ENCODE measurements at regions not wholly inside any gene's neighbourhood (a gene's known extent, or its start where the extent isn't known, plus 50 kb on each side); places are given as distances from the start of the nearest gene placed in this dataset.

DNA sequence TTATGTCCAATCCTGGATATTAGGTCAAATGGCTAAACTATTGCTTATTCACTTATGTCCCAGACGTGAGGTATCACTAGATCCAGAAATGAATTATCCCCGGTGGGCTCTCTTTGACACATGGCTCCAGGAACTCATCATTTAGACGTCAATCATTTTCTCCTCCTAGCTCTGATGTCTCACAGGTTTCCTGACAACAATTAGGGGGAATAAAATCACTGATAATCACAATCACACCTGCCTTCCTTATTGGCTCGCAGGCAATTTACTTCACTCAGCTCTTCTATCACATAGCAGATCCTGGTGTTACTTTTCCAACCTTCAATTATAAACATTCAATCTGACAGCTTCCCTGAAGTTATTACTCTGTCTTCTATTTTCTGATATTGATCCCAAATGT is 634.0 kb upstream of the TENM4 start:
- no peak for DNase-seq
- H3K4me3 ChIP-seq (ENCODE audit: low read depth, low read length) = no peak overlapping the region

DNA sequence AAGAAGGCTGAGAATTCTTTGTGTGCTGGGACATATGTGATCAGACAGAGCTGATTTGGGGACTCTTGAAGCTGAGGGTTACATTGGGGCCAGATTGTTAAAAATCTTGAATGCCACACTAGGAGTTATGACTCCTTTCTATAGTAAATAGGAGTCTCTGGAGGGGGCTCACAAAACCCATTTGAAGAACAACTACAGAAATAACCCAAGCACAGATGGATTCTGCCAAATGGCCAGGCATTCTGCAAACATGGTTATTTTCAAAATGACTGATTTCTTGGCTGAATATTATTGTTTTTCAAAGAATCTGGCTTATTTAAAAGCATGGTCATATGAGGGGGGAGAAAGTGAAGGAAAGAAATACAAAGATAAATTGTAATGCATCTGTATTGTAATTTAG is 625.5 kb upstream of the TENM4 start:
- TF ChIP-seq, protein P1, sequence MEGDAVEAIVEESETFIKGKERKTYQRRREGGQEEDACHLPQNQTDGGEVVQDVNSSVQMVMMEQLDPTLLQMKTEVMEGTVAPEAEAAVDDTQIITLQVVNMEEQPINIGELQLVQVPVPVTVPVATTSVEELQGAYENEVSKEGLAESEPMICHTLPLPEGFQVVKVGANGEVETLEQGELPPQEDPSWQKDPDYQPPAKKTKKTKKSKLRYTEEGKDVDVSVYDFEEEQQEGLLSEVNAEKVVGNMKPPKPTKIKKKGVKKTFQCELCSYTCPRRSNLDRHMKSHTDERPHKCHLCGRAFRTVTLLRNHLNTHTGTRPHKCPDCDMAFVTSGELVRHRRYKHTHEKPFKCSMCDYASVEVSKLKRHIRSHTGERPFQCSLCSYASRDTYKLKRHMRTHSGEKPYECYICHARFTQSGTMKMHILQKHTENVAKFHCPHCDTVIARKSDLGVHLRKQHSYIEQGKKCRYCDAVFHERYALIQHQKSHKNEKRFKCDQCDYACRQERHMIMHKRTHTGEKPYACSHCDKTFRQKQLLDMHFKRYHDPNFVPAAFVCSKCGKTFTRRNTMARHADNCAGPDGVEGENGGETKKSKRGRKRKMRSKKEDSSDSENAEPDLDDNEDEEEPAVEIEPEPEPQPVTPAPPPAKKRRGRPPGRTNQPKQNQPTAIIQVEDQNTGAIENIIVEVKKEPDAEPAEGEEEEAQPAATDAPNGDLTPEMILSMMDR (IDR thresholded peaks at IDR 0.05; ENCODE audit: low read depth, low read length, missing control alignments) = no peak
- DNase-seq = no peak
- H3K27ac ChIP-seq = no peak overlapping the region
- H3K27me3 ChIP-seq (replicated peaks) = no peaks in the 10 kb centered on the region
- no peak overlapping the region for H3K4me3 ChIP-seq (ENCODE audit: low read depth, low read length)
- no peaks in the 10 kb centered on the region for H3K36me3 ChIP-seq (replicated peaks)
- in situ Hi-C loops (cut with HindIII; ENCODE audit: low pct_ligation_motif_present, low sequenced_read_pairs) = no loop called here

More for the DNA sequence above, 634.0 kb upstream of the TENM4 start:
- Histone ChIP-seq H3K27me3 (replicated peaks) (no peaks in the 10 kb centered on the region), H3K36me3 (replicated peaks) (no peaks in the 10 kb centered on the region), H3K27ac (no peak overlapping the region)
- TF ChIP-seq, protein P1 (IDR thresholded peaks at IDR 0.05; ENCODE audit: low read depth, low read length, missing control alignments) = no peak
- in situ Hi-C loops (cut with HindIII; ENCODE audit: low pct_ligation_motif_present, low sequenced_read_pairs) = no loop called here

DNA sequence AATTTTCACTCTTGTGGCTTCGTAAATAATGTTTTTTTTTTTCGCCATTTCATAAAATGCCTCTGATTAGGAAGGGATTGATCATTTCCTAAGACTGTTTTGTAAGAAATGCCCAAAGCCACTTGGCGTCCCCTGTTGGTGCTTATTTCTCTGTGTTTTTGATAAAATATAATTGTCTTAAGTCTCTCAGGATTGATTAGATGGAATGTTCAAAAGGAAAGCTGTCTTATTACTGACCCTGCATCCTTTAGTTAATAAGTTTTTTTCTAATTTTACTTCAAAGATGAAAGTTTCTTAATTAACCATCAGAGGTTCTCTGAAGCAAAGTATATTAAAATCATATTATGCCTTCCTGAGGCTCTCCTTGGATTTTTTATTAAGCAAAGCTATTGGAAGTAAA is 624.3 kb upstream of the TENM4 start:
- Histone ChIP-seq H3K36me3 (replicated peaks) (no peaks in the 10 kb centered on the region), H3K4me3 (ENCODE audit: low read depth, low read length) (no peak overlapping the region), H3K27ac (no peak overlapping the region), H3K27me3 (replicated peaks) (no peaks in the 10 kb centered on the region)
- DNase-seq = no peak
- in situ Hi-C loops (cut with HindIII; ENCODE audit: low pct_ligation_motif_present, low sequenced_read_pairs) = no loop called here
- TF ChIP-seq, protein P1 (IDR thresholded peaks at IDR 0.05; ENCODE audit: low read depth, low read length, missing control alignments) = no peak

DNA sequence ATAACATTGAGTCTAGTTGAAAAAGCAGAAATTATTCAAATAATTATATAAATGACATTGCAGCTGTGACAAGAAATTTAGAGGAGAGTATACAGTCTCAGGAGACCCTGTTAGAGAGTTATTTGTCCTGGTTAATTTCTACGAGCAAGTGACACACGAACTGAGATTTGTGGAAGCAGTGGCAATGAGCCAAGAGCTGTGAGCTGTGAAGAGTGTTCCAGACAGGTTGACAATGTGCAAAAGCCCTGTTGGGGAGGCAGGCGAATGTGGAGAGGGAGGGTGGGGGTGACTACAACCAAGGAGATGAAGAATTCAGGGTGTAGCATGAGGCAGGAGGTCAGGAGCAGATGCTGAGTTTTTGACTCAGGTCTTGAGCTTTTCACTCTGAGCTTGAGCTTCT is 620.2 kb upstream of the TENM4 start:
- no peak overlapping the region for H3K4me3 ChIP-seq (ENCODE audit: low read depth, low read length)
- in situ Hi-C loops (cut with HindIII; ENCODE audit: low pct_ligation_motif_present, low sequenced_read_pairs) = no loop called here
- TF ChIP-seq, protein P1 (IDR thresholded peaks at IDR 0.05; ENCODE audit: low read depth, low read length, missing control alignments) = no peak
- H3K27ac ChIP-seq = no peak overlapping the region
- no peaks in the 10 kb centered on the region for H3K27me3 ChIP-seq (replicated peaks)
- no peak for DNase-seq
- no peaks in the 10 kb centered on the region for H3K36me3 ChIP-seq (replicated peaks)

DNA sequence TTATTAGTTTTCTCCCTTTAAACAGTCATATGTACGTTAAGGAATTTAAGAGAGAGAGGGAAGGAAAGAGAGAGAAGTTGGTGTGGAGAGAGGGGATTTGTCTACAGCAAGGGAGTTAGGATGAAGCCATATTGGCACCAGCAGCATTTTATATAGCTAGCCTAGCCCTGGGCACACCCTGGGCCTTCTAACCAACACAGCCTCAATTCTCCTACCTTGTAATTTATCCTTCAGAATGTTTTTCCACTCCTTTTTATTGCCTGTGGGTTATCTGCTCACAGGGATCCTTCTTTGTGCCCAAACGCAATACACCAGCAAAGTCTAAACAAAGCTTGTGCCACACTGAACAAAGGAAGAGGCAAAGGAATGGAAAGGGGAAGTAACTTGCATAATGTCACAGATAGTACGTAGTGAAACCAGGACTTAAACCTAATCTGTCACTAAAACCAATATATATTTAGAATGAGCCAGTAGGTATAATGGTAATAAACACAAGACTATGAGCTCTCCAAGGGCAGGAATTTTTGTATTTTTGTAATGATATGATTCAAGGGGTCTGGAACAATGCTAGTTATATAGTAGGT is 613.8 kb upstream of the TENM4 start:
- TF ChIP-seq, protein P1 (IDR thresholded peaks at IDR 0.05; ENCODE audit: low read depth, low read length, missing control alignments) = no peak
- H3K36me3 ChIP-seq (replicated peaks) = no peaks in the 10 kb centered on the region
- no peak overlapping the region for H3K4me3 ChIP-seq (ENCODE audit: low read depth, low read length)
- no peak for DNase-seq
- in situ Hi-C loops (cut with HindIII; ENCODE audit: low pct_ligation_motif_present, low sequenced_read_pairs) = no loop called here
- H3K27me3 ChIP-seq (replicated peaks) = no peaks in the 10 kb centered on the region
- no peak overlapping the region for H3K27ac ChIP-seq

DNA sequence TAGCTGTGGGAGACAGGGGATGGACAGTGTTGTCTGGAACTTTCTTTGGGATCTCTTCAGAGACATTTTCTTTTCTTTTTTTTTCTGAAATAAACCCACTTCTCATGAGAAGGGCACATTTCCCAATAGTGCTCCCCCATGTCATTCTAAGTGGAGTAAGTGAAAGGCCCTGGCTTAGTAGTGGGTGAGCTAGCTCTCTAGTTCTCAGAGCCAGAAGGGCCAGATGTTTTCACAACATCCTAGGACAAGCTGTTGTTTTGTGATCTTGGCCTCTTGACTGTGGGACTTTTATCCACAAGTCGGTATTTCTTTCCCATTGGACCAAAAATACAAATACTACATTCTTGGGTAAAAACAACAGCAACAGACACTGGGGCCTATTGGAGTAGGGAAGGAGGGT is 607.7 kb upstream of the TENM4 start:
- in situ Hi-C loops (cut with HindIII; ENCODE audit: low pct_ligation_motif_present, low sequenced_read_pairs) = no loop called here
- TF ChIP-seq, protein P1 (IDR thresholded peaks at IDR 0.05; ENCODE audit: low read depth, low read length, missing control alignments) = no peak
- no peaks in the 10 kb centered on the region for H3K27me3 ChIP-seq (replicated peaks)
- no peaks in the 10 kb centered on the region for H3K36me3 ChIP-seq (replicated peaks)
- no peak for DNase-seq
- no peak overlapping the region for H3K27ac ChIP-seq
- H3K4me3 ChIP-seq (ENCODE audit: low read depth, low read length) = no peak overlapping the region

Data from brain microvascular endothelial cell (primary cell).